ENCODE measurements at regions not wholly inside any gene's neighbourhood (a gene's known extent, or its start where the extent isn't known, plus 50 kb on each side); places are given as distances from the start of the nearest gene placed in this dataset.

DNA sequence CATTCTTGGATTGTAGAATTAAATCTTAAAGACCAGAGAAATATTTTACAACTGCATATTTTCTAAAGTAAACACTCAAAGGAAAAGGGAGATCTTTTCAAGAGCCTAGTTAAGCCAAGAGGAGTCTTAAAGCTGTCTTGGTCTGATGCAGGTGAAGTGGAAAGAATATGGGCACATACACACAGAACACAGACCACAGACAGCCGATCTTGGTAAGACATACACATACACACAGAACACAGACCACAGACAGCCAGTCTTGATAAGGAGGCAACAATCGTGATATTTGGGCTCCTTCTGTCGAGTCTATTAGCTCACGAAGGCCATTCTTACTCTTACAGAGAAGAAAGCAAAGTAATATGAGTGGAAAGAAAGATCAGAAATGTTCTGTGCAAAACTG, 1153.9 kb upstream of the TMPRSS15 start:
- Histone ChIP-seq H3K9me3 (ENCODE audit: control insufficient read depth in 1 of 2, insufficient read depth in 1 of 2, low read depth in 1 of 2, low read length in 2 of 2) (peaks cover 6 to 28% of the 10 kb centered on the region in 2 experiments; a peak in 2 of 4 replicates), H4K20me1 (ENCODE audit: insufficient read depth) (no peaks in the 10 kb centered on the region), H3K27me3 (ENCODE audit: insufficient read depth, low read length) (no peaks in the 10 kb centered on the region), H2AFZ (ENCODE audit: low read depth, low read length, poor library complexity, severe bottlenecking) (no peak overlapping the region), H3K4me1 (ENCODE audit: control insufficient read depth in 1 of 2, insufficient read depth in 2 of 2, low read length in 2 of 2) (no peaks in the 10 kb centered on the region), H3K4me2 (ENCODE audit: low read length) (no peak overlapping the region), H3K4me3 (replicated peaks in 1 of 2; ENCODE audit: low read depth in 1 of 2, low read length in 2 of 2) (no peak overlapping the region), H3K9me2 (ENCODE audit: insufficient read depth) (no peaks in the 10 kb centered on the region), H3K27ac (ENCODE audit: low read depth, low read length) (no peak overlapping the region), H3K36me3 (ENCODE audit: control insufficient read depth in 1 of 2, insufficient read depth in 2 of 2, low read length in 2 of 2) (no peaks in the 10 kb centered on the region), H3K79me2 (ENCODE audit: insufficient read depth, low read length) (no peaks in the 10 kb centered on the region), H3K9ac (ENCODE audit: low read length) (no peak overlapping the region)
- ChIA-PET POLR2A (no interaction called here), RAD21 (ENCODE audit: low non-redundant PET in 1 of 2, low total read pairs in 2 of 2, uncharacterized antibody in 2 of 2, unreplicated experiment in 2 of 2) (no interaction called here), CTCF (no interaction called here)
- DNase-seq (ENCODE audit: low read depth, low spot score) (no peak), ATAC-seq (no peak)
- TF ChIP-seq CTCF (IDR thresholded peaks at IDR 0.05 in 2 of 3, conservative IDR thresholded peaks at IDR 0.05 in 1 of 3; ENCODE audit: borderline replicate concordance in 1 of 3, insufficient read depth in 1 of 3, low read depth in 2 of 3, low read length in 2 of 3): no peak
- TF ChIP-seq POLR2AphosphoS5 (IDR thresholded peaks at IDR 0.05; ENCODE audit: low read depth, low read length): no peak
- no TSS peak for BruUV-seq (replicated peaks)
- intact Hi-C loops (cut with micrococcal nuclease): no loop called here

- H3K79me2 ChIP-seq (ENCODE audit: insufficient read depth, low read length): no peaks in the 10 kb centered on the region
- ChIA-PET POLR2A (no interaction called here), RAD21 (ENCODE audit: low non-redundant PET in 1 of 2, low total read pairs in 2 of 2, uncharacterized antibody in 2 of 2, unreplicated experiment in 2 of 2) (no interaction called here), CTCF (no interaction called here)
- no peaks in the 10 kb centered on the region for H3K4me1 ChIP-seq (ENCODE audit: control insufficient read depth in 1 of 2, insufficient read depth in 2 of 2, low read length in 2 of 2)
- no peaks in the 10 kb centered on the region for H3K36me3 ChIP-seq (ENCODE audit: control insufficient read depth in 1 of 2, insufficient read depth in 2 of 2, low read length in 2 of 2)
- BruUV-seq (replicated peaks): no TSS peak
- ATAC-seq (no peak), DNase-seq (ENCODE audit: low read depth, low spot score) (no peak)
- no peak overlapping the region for H2AFZ ChIP-seq (ENCODE audit: low read depth, low read length, poor library complexity, severe bottlenecking)
- no peaks in the 10 kb centered on the region for H4K20me1 ChIP-seq (ENCODE audit: insufficient read depth)
- no peak overlapping the region for H3K27ac ChIP-seq (ENCODE audit: low read depth, low read length)
- H3K27me3 ChIP-seq (ENCODE audit: insufficient read depth, low read length): no peaks in the 10 kb centered on the region
- H3K9me2 ChIP-seq (ENCODE audit: insufficient read depth): no peaks in the 10 kb centered on the region
- intact Hi-C loops (cut with micrococcal nuclease): no loop called here
- H3K4me3 ChIP-seq (replicated peaks in 1 of 2; ENCODE audit: low read depth in 1 of 2, low read length in 2 of 2): no peak overlapping the region
- peaks cover 16 to 33% of the 10 kb centered on the region in 2 experiments; a peak in 3 of 4 replicates for H3K9me3 ChIP-seq (ENCODE audit: control insufficient read depth in 1 of 2, insufficient read depth in 1 of 2, low read depth in 1 of 2, low read length in 2 of 2)
- H3K4me2 ChIP-seq (ENCODE audit: low read length): no peak overlapping the region
- no peak overlapping the region for H3K9ac ChIP-seq (ENCODE audit: low read length)
- TF ChIP-seq ZNF274 (IDR thresholded peaks at IDR 0.05; ENCODE audit: low read depth, low read length): no peak
- no peak for TF ChIP-seq ELF1 (IDR thresholded peaks at IDR 0.05; ENCODE audit: borderline replicate concordance, low read depth)
- no peak for TF ChIP-seq ZFX (IDR thresholded peaks at IDR 0.05)
- TF ChIP-seq CBX3 (IDR thresholded peaks at IDR 0.05; ENCODE audit: low read depth): no peak
- TF ChIP-seq, protein P1, sequence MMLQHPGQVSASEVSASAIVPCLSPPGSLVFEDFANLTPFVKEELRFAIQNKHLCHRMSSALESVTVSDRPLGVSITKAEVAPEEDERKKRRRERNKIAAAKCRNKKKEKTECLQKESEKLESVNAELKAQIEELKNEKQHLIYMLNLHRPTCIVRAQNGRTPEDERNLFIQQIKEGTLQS (IDR thresholded peaks at IDR 0.05): no peak
- no peak for TF ChIP-seq FOSL1 (IDR thresholded peaks at IDR 0.05; ENCODE audit: low read depth)
- no peak for TF ChIP-seq EZH2 (IDR thresholded peaks at IDR 0.05)
- no peak for TF ChIP-seq EGR1 (IDR thresholded peaks at IDR 0.05; ENCODE audit: low read depth)
- TF ChIP-seq POLR2A (IDR thresholded peaks at IDR 0.05; ENCODE audit: borderline replicate concordance, extremely low read depth, insufficient read depth, insufficient read length): no peak
- TF ChIP-seq, protein P2, sequence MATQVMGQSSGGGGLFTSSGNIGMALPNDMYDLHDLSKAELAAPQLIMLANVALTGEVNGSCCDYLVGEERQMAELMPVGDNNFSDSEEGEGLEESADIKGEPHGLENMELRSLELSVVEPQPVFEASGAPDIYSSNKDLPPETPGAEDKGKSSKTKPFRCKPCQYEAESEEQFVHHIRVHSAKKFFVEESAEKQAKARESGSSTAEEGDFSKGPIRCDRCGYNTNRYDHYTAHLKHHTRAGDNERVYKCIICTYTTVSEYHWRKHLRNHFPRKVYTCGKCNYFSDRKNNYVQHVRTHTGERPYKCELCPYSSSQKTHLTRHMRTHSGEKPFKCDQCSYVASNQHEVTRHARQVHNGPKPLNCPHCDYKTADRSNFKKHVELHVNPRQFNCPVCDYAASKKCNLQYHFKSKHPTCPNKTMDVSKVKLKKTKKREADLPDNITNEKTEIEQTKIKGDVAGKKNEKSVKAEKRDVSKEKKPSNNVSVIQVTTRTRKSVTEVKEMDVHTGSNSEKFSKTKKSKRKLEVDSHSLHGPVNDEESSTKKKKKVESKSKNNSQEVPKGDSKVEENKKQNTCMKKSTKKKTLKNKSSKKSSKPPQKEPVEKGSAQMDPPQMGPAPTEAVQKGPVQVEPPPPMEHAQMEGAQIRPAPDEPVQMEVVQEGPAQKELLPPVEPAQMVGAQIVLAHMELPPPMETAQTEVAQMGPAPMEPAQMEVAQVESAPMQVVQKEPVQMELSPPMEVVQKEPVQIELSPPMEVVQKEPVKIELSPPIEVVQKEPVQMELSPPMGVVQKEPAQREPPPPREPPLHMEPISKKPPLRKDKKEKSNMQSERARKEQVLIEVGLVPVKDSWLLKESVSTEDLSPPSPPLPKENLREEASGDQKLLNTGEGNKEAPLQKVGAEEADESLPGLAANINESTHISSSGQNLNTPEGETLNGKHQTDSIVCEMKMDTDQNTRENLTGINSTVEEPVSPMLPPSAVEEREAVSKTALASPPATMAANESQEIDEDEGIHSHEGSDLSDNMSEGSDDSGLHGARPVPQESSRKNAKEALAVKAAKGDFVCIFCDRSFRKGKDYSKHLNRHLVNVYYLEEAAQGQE (IDR thresholded peaks at IDR 0.05; ENCODE audit: low read depth): no peak
- no peak for TF ChIP-seq RAD21 (IDR thresholded peaks at IDR 0.05; ENCODE audit: low read depth)
- TF ChIP-seq SIN3A (IDR thresholded peaks at IDR 0.05; ENCODE audit: low read depth): no peak
- no peak for TF ChIP-seq YY1 (IDR thresholded peaks at IDR 0.05; ENCODE audit: extremely low read depth, insufficient replicate concordance, low read depth, low read length)
- TF ChIP-seq EZH2phosphoT487 (IDR thresholded peaks at IDR 0.05; ENCODE audit: borderline replicate concordance): no peak
- no peak for TF ChIP-seq POLR2AphosphoS5 (IDR thresholded peaks at IDR 0.05; ENCODE audit: low read depth, low read length)
- TF ChIP-seq SP1 (IDR thresholded peaks at IDR 0.05; ENCODE audit: low read depth): no peak
Observed at GRCh38 chr21:19565587-19565986, 1162.0 kb upstream of the TMPRSS15 start.

Data from HCT116 (cell line).